ENCODE measurements at regions not wholly inside any gene's neighbourhood (a gene's known extent, or its start where the extent isn't known, plus 50 kb on each side); places are given as distances from the start of the nearest gene placed in this dataset.

- TF ChIP-seq EZH2 (IDR thresholded peaks at IDR 0.05; ENCODE audit: borderline replicate concordance, low read depth, low read length, severe bottlenecking) (no peak), CTCF (IDR thresholded peaks at IDR 0.05; ENCODE audit: borderline replicate concordance, extremely low read depth, low read length, poor library complexity, severe bottlenecking) (no peak)
These were observed 199.0 kb downstream of the DLL1 start for GRCh38 chr6:170091639-170092579.

Measured in DND-41 (cell line).